DMS 273 (cell line): ENCODE measurements at regions not wholly inside any gene's neighbourhood (a gene's known extent, or its start where the extent isn't known, plus 50 kb on each side); places are given as distances from the start of the nearest gene placed in this dataset.

ENCODE experiments used
- DNase-seq: peaks from one replicate; lab custom pipeline; 2025; ENCODE audit not compliant: unreplicated experiment; lab: John Stamatoyannopoulos, UW

DNA sequence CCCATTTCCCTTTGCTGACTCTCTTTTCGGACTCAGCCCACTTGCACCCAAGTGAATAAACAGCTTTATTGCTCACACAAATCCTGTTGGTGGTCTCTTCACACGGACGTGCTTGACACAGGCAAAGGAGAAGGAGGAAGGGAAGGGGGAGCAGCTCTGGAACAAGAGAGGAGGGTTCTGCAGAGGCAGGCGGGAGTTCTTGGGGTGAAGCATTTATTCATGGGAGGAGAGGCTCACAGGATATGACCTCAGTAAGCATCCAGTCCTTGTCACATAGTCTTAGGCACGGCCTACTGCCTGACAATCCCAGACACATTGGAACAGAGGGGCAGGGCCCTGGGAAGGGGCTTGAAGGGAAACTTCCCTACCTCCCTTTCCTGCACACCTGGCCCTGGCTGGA is 171.7 kb upstream of the HS6ST1 start:
- no peak for DNase-seq

DNA sequence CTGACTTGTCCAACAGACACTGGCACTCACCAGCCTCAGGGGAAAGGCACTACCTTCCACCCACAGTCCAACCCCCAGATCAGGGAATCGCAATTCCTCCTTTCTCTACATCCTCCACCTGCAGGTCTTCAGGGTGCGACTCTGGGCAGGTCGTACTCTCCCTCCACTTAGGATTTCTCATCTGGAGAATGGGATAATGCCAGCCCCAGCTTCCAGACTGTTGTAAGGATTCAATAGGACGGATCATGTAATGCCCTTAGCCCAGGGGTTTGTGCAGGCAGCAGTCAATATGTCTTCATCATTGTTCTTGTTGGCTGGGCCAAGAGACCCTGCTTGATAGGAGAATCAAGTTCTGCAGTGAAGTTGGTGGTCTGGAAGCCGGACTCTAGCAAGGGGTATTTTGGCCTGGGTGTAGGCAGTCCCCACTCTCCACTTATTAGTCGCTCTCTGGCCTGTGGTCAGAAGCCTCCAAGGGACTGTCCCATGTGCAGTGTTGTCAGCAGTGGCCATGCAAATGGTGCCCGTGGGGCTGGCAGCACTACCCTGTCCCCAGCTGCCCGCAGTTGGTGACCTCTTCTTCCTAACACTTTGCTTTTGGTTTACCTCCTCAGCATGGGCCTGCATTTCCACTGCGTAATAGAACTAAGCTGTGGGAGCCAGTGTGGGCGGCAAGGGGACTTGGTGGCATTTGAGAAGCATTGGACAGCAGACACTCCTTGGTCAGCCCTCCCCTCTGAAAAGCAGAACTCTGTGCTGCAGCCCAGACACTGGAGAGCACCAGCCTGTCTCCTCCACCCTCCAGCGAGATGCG is 172.4 kb upstream of the HS6ST1 start:
- no peak for DNase-seq

DNA sequence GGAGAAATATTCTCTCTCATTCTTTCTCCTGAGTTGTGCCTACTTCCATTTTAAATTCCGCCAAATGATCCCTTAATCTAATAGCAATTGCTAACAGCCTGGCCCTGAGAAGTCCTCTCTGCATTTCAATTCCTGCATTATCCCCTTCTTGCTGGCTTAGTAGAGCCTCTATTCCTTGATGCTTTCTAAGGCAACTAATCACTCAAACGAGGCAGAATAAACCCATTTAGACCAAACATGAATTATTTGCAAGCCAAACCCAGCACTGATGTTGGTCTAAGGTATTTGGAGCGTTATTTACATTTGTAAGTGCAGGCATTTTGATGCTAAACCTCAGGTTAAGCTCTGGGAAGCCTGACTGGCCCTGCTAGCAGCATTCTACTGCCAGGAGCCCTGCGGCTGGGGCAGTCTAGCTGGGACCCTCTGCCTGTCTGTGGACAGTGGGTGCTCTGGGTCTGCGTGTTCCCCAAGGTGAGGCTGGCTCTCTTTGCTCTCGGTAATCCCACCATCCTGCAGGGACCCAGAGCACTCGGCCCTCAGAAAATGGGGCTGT is 173.1 kb upstream of the HS6ST1 start:
- DNase-seq = no peak

DNA sequence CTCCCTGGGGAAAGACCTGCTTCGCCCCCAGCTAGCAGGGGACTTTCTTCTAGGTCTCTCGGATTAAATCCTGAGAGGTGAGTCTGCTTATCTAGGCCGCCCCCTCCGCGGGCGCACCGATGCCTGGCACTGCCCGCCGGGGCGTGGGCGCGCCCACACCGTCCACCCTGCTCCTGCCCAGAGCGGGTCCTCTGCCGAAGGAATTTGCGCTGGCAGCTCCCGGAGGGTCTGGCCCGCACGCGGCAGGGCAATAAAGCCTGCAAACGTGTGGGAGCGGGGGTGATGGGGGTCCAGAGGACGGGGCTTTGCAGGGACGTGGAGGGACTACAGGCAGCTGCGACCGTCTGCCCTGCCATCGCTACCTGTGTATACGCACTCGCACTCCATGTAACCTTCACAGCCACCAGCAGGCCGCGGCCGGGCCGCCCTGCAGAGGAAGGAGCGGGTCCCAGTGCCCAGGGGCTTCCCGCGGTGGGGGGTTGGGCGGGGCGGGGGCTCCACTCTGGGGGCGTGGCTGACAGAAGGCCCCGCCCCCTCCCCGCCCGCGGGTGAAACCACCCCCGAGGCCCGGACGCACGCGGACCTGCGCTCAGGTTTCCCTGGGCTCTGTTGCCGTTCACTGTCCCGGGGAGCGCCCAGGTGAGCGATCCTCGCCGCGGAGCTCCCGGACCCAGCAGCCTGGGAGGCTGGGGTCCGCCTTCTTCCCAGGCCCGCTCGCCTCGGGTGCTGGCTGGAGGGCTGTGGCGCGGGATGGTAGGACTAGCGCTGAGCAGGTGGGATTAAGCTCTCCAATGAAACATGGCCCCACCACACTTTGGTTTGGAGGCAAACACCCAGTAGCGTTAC is 174.5 kb upstream of the HS6ST1 start:
- no peak for DNase-seq

DNA sequence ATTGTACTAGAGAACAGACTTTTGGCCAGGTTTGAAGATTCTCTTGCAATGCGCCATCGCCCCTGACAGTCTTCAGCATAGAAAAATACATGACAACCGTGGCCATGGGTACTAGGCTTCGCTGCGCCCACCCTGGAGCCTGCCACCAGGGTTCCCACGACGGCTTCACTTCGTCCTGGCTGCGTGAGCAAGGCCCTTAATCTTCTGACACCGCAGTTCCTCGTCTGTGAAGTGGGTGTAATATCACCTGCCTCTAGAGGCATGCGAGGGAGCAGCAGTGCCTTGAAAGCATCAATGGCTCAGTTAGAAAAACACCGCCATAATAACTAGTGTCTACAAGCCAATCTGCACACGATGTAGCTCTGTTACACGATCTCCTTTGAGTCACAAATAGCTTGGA is 175.2 kb upstream of the HS6ST1 start:
- no peak for DNase-seq

DNA sequence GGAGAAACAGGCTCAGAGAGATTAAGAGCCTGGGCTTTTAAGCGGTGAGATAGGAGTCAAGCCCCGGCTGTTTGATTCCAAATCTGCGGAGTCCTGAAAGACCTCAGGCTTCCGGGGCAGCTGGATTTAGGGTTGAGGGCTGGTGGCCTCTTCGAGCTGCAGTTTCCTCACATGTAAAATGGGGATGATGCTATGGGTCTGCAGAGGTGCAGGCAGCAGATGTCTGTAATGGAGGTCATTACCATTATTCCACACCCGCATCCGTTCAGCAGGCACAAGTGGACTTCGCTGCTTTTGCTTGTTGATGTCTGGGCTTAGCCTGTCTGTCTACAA is 175.6 kb upstream of the HS6ST1 start:
- DNase-seq = no peak

DNA sequence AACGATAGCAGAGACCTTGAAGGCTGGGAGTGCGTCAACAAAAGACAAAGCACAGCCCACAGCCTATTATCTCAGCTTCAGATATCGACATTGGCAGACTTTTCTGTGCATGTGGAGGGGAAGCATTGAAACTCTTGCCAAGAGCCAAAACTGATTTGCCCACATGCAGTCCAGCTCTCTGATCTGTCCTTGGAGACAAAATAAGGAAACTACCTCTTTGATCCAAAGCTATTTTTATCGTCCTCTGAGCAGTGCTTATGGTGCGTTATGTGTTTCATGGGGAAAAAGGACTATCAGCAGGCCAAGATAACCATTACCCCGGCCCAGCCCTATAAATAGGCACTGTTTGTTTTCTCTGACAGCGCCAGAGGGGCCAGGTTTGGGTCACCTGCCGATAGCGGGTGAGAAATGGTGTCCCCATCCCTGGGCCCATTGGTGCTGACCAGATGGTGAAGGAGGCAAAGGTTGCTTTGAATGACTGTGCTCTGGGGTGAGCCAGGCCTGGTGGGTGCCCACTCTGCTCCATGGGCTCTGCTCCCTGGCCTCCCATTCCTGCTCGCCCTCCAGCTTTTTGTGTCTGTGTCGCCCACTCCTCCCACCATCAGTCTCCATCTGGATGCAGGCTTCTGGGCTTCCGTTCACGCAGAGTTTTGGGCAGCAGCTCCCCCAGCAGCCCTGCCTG is 176.1 kb upstream of the HS6ST1 start:
- no peak for DNase-seq

DNA sequence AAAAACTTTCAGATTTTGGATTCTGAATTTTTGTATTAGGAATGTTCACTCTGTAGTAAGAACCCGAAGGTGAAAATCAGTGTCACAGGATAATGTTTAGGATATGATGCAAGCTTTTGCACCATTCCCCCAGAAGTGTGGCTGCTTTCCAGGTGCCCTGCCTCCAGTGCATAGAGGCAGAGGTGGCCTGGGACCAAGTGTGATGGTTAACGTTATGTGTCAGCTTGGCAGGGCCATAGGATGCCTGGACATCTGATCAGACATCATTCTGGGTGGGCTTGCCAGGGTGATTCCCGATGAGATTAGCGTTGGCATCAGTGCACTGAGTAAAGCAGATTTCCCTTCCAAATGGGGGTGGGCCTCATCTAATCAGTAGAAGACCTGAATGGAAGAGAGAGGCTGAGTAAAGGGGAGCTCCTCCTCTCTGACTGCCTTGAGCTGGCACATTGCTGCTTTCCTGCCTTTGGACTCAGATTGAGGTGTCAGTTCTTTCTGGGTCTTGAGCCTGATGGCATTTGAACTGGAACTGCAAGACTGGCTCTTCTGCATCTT is 177.4 kb upstream of the HS6ST1 start:
- no peak for DNase-seq

DNA sequence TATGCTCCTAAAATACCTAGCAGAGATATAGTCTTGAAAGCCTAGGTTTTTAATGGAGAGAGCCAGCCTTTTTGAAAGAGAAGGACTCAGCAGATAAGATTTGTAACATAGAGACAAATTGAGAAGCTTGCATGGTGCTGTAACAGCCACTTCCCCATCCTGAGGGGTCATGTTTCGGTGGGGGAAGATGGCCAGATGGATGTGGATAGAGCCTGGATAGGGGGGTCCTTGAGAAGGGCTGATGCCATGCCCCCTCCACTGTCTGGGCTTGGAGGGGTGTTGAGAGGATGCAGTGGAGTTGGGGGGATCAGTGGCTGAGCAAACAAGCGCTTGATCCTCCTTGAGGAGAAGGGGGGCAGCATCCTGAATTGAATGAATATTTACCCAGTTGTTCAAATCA is 178.0 kb upstream of the HS6ST1 start:
- no peak for DNase-seq

DNA sequence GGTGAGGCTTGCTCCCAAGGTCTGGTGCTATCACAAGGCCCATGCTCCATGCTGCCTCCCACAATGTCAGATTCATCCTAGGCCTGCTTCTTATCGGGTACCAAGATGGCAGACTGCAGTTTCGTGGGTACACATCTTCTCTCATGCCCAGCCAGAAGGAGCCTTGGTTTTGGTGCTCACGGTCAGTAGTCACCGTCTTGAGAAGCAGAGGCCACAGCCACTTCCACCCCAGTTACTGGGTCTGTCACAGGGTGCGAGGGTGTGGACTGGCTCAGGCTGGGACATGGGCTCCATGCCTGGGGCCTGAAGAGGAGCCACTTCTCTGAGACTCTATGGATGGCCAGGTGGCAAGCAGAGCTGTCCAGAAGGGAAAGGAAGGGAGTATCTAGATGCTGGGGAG is 178.8 kb upstream of the HS6ST1 start:
- DNase-seq = no peak

DNA sequence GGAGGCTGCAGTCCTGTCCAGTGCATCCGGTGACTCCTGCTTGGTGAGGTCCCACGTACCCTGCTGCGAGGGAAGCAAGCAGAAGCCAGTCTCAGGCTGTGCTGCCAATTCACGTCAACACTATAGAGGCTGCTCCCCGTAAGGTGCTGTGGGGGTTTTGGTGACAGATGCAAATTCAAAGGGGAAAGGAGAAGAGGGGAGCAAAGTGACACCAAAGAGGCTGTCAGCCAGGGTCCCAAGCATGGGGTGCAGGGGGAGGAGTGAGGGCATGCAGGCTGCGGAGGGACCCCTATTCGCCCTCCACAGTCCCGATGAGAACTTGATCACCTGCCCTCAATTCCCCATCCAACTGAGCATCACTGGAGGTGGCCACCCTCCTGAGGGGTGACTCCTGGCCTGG is 179.4 kb upstream of the HS6ST1 start:
- no peak for DNase-seq

DNA sequence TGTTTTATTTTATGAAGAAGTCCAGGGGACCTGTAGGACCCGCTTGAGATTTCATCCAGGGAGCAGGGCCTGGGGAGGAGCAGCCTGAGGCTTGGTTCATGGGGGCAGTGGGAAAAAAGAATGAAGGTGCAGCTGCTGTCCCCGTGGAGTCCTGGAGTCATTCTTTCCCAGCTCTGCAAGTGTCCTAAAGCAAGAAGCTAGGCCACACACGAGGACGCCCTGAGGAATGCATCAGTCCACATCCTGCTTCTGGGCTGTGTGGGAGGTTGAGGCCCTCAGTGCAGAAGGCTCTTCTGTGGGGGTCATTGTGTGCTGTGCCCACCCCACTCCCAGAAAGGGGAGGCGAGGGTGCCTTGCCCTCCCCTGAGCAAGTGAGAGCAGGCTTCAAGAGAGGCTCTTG is 179.9 kb upstream of the HS6ST1 start:
- no peak for DNase-seq

DNA sequence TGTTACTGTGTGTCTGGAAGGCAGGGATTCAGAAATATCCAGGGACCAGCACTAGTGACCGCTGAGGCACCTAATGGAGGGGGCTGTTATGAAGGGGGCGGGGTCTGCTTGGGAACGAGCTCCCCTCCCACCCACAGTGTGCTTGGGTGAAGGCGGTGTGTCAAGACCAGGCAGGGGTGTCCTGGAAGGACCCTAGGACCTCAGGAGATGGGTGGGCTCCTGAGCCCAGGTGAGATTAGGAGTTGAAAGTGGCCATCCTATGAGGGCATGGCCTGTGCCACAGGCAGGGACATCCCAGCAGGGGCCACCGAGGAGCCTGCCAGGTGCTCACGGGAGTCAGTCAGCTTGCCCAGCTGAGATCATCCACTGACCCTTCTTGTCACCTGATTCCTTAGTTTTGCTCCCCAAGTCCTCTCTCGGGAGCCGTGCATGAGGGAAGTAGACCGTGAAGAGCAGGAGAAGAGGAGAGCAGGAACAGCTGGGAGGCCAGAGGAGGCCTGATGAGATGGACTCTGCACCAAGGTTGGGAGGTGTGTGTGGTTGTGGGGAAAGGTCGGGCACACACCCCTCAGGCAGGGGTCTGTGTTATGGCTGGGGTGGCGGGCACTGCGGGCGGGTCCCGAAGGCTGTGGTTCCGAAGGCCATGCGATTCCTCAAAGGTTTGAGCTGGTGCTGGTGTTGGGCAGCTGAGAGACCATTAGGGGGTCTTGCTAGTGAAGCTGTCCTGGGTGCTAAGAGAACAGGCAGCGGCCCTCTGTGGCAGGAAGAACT is 180.9 kb upstream of the HS6ST1 start:
- DNase-seq = no peak

DNA sequence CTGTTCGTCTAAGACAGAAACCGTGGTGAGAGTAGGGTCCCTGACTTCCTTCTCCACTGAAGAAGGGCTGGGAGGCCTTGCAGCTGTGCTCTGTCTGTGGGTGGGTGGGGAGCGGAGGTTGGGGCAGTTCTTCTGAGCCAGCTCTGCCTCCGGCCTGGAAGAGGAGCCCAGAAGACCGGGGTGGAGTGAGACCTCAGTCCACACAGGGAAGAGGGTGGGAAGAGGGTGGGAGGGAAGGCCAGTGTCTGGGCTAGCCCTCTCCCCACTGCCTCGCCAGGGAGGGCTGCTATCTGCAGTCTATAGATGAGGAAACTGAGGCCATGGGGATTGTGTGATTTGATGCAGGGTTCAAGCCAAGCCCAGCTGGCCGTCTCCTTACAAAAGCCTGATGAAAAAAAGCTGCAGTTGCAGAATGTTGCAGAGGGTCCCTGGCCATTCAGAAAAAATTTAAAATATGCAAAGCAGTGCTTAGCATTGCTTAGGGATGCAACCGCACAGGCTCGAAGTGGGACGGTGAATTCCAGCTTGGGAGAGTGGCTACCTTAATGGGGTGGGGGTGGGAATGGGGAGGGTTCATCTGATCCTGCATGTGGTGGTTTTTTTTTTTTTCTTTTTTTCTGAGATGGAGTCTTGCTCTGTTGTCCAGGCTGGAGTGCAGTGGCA is 181.6 kb upstream of the HS6ST1 start:
- DNase-seq = no peak

DNA sequence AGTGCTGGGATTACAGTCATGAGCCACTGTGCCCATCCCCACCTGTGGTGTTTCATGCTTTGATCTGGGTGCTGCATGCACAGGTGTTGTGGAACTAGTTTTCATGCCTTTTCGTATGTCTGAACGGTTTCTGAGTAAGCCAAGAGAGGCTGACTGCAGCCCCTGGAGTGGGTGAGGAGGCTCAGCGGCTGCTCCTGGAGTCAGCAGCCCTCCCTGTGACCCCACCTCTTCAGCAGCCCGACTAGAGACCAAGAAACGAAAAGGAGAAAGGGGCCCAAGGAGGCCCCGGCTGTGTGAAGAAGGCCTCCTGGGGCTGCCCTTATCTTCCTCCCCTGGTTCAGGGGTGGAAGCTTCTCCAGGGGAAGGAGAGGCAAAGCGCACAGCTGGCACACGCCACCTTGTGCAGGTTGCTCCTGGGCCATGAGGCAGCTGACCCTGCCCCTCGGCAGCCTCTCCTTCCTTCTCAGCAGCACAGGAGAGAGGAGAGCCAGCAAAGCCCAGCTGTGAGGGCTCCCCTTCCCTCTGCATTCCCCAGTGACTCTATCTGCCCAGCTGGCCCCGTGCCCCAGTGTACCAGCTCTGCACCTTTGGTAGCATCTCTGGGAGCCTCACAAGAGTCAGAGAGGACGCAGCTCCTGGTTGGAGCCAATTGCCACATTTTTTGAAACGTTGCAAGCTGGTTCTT is 182.5 kb upstream of the HS6ST1 start:
- no peak for DNase-seq

DNA sequence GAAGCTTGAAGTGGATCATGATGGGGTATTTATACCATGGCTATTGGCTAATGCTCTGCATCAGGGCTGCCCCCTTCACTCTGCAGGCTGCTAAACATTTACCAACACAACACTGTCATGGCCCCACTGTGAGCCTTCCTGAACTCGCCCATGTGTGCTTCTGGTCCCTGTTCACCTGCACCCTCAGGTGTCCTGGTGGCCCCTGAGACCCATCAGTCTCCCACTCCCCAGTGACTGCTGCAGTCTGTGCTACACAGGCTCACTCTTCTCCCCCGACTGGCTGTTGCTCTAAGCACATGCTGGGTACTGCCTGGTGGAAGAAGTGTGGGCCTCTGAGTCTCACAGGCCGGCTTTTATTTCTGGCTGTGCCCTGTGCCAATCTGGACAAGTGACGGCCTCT is 183.0 kb upstream of the HS6ST1 start:
- DNase-seq = no peak

DNA sequence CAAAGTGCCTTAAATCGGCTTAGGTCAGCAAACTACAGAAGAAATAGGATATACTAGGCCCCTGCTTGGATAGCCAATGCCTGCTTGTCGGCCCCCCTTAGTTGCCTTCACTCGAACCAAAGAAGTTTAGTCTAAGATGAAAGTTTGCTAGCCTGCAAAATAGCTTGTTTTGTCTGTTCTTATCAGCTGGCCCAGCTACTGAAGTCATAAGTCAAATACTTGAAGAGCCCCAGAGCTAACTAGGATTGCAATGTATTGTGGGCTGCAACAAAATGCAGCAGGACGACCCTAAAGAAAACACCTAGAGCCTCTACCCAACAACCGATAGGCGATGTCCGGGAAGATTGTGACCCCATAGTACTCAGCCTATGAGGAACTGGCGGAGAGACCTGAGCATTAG is 183.5 kb upstream of the HS6ST1 start:
- no peak for DNase-seq

DNA sequence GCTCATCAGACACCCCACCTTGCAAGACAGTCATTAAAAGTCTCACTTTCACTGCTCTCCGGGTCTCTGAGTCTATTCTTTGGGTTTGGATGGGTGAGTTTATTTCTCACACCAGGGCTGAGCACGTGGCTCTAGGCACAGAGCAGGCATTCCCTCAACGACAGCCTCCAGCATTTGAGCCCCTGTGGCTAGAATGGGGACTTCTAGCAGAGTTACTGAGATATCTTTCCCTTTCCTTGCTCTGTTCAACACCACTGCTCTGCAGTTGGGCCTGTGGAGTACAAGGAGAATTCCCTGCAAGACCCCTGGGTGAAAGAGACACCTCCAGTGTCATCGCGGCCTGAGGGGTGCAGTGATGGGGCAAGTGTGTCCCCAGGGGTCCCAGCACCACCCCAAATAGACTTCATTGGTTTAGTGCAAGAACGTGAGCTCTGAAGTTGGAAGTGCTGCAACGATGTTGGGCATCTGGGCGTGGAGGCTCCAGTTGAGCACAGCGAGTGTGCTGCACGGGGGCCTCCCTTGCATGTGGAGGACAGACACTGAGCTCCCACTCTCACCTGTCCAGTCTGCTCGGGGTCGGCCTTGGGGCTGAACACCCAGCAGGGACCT is 184.1 kb upstream of the HS6ST1 start:
- no peak for DNase-seq
